Left lung (tissue), 4 donors: ENCODE measurements at regions not wholly inside any gene's neighbourhood (a gene's known extent, or its start where the extent isn't known, plus 50 kb on each side); places are given as distances from the start of the nearest gene placed in this dataset.

Source experiments
- ATAC-seq: fragments of 200-7000 bp; cut with Tn5 transposase; one replicate; pipeline ENCODE4 v1.9.1; 2020; ENCODE audit warnings: moderate library complexity
- DNase-seq, 4 donors: peaks; one replicate each; pipeline ENCODE4 v3.0.0-alpha.2; 2013 to 2020
- H3K27ac ChIP-seq, 2 donors: fragments of 200-600 bp; sonication (generic) in 1 of 2; one replicate each; pipeline versions ENCODE4 v1.5.0 to v1.8.0; 2020 to 2021
- H3K27me3 ChIP-seq, 2 donors: fragments of 200-600 bp; sonication (generic) in 1 of 2; one replicate each; pipeline versions ENCODE4 v1.5.0 to v1.8.0; 2020 to 2021
- H3K36me3 ChIP-seq, 2 donors: fragments of 200-600 bp; sonication (generic) in 1 of 2; one replicate each; pipeline versions ENCODE4 v1.5.0 to v1.8.0; 2020 to 2021
- H3K4me1 ChIP-seq, 2 donors: fragments of 200-600 bp; one replicate each; pipeline ENCODE4 v1.8.0; 2021
- H3K4me3 ChIP-seq, 2 donors: fragments of 200-600 bp; sonication (generic) in 1 of 2; one replicate each; pipeline versions ENCODE4 v1.5.0 to v1.8.0; 2020 to 2021; ENCODE audit warnings: mild to moderate bottlenecking in 1 of 2
- H3K9me3 ChIP-seq, 2 donors: fragments of 200-600 bp; sonication (generic) in 1 of 2; one replicate each; pipeline versions ENCODE4 v1.5.0 to v1.8.0; 2020 to 2021
- intact Hi-C, 2 donors: fragments of 100-400 bp; cut with DNase I; formaldehyde crosslinking; loops; one replicate each; pipeline versions ENCODE4 v1.11.2 to v1.14.2; 2022
- TF ChIP-seq, protein P1 (sequence below), 2 donors: fragments of 200-600 bp; sonication (generic) in 1 of 2; IDR thresholded peaks; one replicate each; pipeline versions ENCODE4 v1.5.0 to v1.8.0; 2021; ENCODE audit warnings: antibody characterized with exemption in 2 of 2
- donor health status: DM: no; HTN: yes; CAD: no.
- donor health status: DM: no; HTN: no; CAD: no.

DNA sequence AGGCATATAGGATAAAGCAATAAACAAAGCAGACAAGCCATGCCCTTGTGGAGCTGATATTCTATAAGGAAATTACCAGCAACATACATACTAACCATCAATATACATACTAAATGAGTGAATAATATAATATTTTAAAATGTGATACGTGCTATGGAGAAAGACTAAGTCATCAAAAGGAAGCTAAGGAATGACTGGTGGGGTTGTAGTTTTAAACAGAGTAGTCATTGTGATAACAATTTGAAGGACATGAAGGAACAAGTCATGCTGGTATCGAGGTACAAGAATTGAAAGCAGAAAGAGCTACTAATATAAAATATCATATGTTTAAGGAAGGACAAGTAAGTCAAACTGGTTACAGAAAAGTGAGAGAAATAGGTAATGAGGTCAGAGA lies 894.9 kb upstream of the PCDH9 start:
- Histone ChIP-seq H3K27ac (no peak overlapping the region), H3K4me3 (no peak overlapping the region), H3K9me3 (no peaks in the 10 kb centered on the region), H3K4me1 (no peaks in the 10 kb centered on the region), H3K36me3 (no peaks in the 10 kb centered on the region), H3K27me3 (no peaks in the 10 kb centered on the region)
- DNase-seq (no peak), ATAC-seq (no peak)
- intact Hi-C loops = no loop called here
- TF ChIP-seq, protein P1, sequence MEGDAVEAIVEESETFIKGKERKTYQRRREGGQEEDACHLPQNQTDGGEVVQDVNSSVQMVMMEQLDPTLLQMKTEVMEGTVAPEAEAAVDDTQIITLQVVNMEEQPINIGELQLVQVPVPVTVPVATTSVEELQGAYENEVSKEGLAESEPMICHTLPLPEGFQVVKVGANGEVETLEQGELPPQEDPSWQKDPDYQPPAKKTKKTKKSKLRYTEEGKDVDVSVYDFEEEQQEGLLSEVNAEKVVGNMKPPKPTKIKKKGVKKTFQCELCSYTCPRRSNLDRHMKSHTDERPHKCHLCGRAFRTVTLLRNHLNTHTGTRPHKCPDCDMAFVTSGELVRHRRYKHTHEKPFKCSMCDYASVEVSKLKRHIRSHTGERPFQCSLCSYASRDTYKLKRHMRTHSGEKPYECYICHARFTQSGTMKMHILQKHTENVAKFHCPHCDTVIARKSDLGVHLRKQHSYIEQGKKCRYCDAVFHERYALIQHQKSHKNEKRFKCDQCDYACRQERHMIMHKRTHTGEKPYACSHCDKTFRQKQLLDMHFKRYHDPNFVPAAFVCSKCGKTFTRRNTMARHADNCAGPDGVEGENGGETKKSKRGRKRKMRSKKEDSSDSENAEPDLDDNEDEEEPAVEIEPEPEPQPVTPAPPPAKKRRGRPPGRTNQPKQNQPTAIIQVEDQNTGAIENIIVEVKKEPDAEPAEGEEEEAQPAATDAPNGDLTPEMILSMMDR (IDR thresholded peaks at IDR 0.05) = no peak

GRCh38 chr13:68124437-68125086 lies 894.4 kb upstream of the PCDH9 start:
- Histone ChIP-seq H3K27me3 (no peaks in the 10 kb centered on the region), H3K36me3 (no peaks in the 10 kb centered on the region), H3K9me3 (no peaks in the 10 kb centered on the region), H3K4me1 (no peaks in the 10 kb centered on the region), H3K27ac (no peak overlapping the region), H3K4me3 (no peak overlapping the region)
- DNase-seq (no peak), ATAC-seq (no peak)
- TF ChIP-seq, protein P1 (IDR thresholded peaks at IDR 0.05) = no peak
- intact Hi-C loops = no loop called here

DNA sequence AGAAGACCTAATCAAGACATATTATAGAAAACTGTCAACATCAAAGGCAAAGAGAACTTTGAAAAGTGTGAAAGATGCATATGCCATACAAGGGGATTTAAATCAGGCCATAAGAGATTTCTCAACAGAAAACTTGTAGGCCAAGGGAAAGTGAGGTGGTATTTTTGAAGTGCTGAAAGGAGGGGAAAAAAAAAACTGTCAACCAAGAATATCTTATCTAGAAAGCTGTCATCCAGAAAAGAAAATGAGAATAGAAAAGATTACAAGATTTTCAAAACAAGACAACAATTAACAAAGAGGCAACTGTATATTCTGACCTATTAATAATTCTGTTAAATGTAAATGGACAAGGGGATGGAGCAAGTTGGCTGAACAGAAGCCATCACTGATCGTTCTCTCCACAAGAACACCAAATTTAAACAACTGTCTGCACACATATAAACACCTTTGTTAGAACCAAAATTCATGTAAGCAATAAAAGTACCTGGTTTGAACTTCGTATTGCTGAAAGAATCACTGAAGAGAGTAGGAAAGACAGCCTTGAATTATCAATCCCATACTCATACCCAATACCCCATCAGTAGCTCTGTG lies 880.1 kb upstream of the PCDH9 start:
- ATAC-seq (no peak), DNase-seq (no peak)
- intact Hi-C loops = no loop called here
- Histone ChIP-seq H3K27me3 (no peaks in the 10 kb centered on the region), H3K4me1 (no peaks in the 10 kb centered on the region), H3K36me3 (no peaks in the 10 kb centered on the region), H3K4me3 (no peak overlapping the region), H3K9me3 (peaks cover 0 to 45% of the 10 kb centered on the region in 2 donors), H3K27ac (no peak overlapping the region)
- TF ChIP-seq, protein P1 (IDR thresholded peaks at IDR 0.05) = no peak

- intact Hi-C loops = no loop called here
- H3K9me3 ChIP-seq = peaks cover 0 to 49% of the 10 kb centered on the region in 2 donors
- H3K4me3 ChIP-seq = no peak overlapping the region
- DNase-seq (peak in 1 of 4 donors; percentile 62), ATAC-seq (no peak)
- TF ChIP-seq, protein P1 (IDR thresholded peaks at IDR 0.05) = no peak
- H3K4me1 ChIP-seq = no peaks in the 10 kb centered on the region
- H3K27ac ChIP-seq = no peak overlapping the region
- H3K36me3 ChIP-seq = no peaks in the 10 kb centered on the region
- no peaks in the 10 kb centered on the region for H3K27me3 ChIP-seq
Measured at GRCh38 chr13:68107667-68108066, 877.5 kb upstream of the PCDH9 start.

DNA sequence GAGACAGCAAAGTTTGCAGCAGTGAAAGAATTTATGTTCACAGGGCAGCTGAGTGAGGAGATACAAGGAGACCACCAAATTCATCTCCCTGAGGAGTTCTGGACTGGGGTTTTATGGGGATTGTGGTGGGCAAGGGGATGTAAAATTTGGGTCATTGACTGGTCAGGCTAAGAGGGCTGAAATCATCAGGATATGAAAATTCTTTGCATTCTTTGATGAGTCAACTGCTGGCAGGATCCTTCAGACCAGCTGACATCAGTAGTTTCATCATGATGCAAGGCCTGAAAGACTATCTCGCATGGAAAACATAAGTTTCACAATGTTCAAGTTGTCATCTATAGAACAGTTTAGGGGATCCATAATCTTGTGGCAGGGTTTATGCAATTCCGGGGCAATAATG lies 869.5 kb upstream of the PCDH9 start:
- no peaks in the 10 kb centered on the region for H3K36me3 ChIP-seq
- no peaks in the 10 kb centered on the region for H3K4me1 ChIP-seq
- no peaks in the 10 kb centered on the region for H3K27me3 ChIP-seq
- H3K4me3 ChIP-seq = no peak overlapping the region
- DNase-seq (no peak), ATAC-seq (no peak)
- intact Hi-C loops = no loop called here
- peaks cover 0 to 9% of the 10 kb centered on the region in 2 donors for H3K9me3 ChIP-seq
- H3K27ac ChIP-seq = no peak overlapping the region
- TF ChIP-seq, protein P1 (IDR thresholded peaks at IDR 0.05) = no peak
